Bronchial epithelial cell (primary cell): ENCODE measurements at regions not wholly inside any gene's neighbourhood (a gene's known extent, or its start where the extent isn't known, plus 50 kb on each side); places are given as distances from the start of the nearest gene placed in this dataset.
A peak's percentile ranks its signal among the peaks of the same experiment; 100 is the strongest.

Experiments used
- DNase-seq: peaks from one replicate; pipeline ENCODE4 v3.0.0-alpha.2; 2010; ENCODE audit warnings: low read depth
- FAIRE-seq: peaks from 2 replicates; lab custom pipeline; 2011; peaks lifted over from hg19 to GRCh38; lab: Jason Lieb, UNC
- H3K27me3 ChIP-seq: 2 replicates; pipeline ENCODE4 v1.5.1; 2011; ENCODE audit warnings: low read length; ENCODE audit not compliant: control insufficient read depth, insufficient read depth
- H3K36me3 ChIP-seq: 2 replicates; pipeline ENCODE4 v1.5.1; 2011; ENCODE audit warnings: low read length; ENCODE audit not compliant: control insufficient read depth, insufficient read depth
- H3K4me3 ChIP-seq: 2 replicates; pipeline ENCODE4 v1.5.1; 2011; ENCODE audit warnings: mild to moderate bottlenecking, low read depth, low read length, control low read depth
- CTCF ChIP-seq: IDR thresholded peaks from 2 replicates; pipeline ENCODE4 v1.5.1; 2011; ENCODE audit warnings: mild to moderate bottlenecking, moderate library complexity, low read length, control low read depth, inconsistent platforms; ENCODE audit not compliant: insufficient read depth, severe bottlenecking

GRCh38 chr11:23336961-23337360, 476.7 kb upstream of the CCDC179 start:
- H3K36me3 ChIP-seq, result no peaks in the 10 kb centered on the region
- FAIRE-seq, result no peak
- no peak overlapping the region for H3K4me3 ChIP-seq
- no peak for DNase-seq
- no peak for TF ChIP-seq CTCF
- H3K27me3 ChIP-seq, result no peaks in the 10 kb centered on the region

GRCh38 chr11:23353611-23354010, 493.3 kb upstream of the CCDC179 start:
- TF ChIP-seq CTCF, result no peak
- FAIRE-seq, result no peak
- no peaks in the 10 kb centered on the region for H3K27me3 ChIP-seq
- no peak for DNase-seq
- no peaks in the 10 kb centered on the region for H3K36me3 ChIP-seq
- H3K4me3 ChIP-seq, result no peak overlapping the region

- Histone ChIP-seq H3K36me3 (no peaks in the 10 kb centered on the region), H3K4me3 (no peak overlapping the region), H3K27me3 (no peaks in the 10 kb centered on the region)
- TF ChIP-seq CTCF, result no peak
- DNase-seq, result peak; percentile 94
- FAIRE-seq, result no peak
These were observed 499.0 kb upstream of the CCDC179 start for GRCh38 chr11:23359297-23359696.

- Histone ChIP-seq H3K27me3 (no peaks in the 10 kb centered on the region), H3K4me3 (no peak overlapping the region), H3K36me3 (no peaks in the 10 kb centered on the region)
- peak; percentile 52 for DNase-seq
- no peak for FAIRE-seq
- no peak for TF ChIP-seq CTCF
These were observed 503.8 kb upstream of the CCDC179 start for GRCh38 chr11:23364076-23364475.

- no peak for TF ChIP-seq CTCF
- H3K36me3 ChIP-seq, result no peaks in the 10 kb centered on the region
- no peak overlapping the region for H3K4me3 ChIP-seq
- H3K27me3 ChIP-seq, result no peaks in the 10 kb centered on the region
- DNase-seq, result peak; percentile 88
- peak; percentile 7 for FAIRE-seq
These were observed 510.5 kb upstream of the CCDC179 start for GRCh38 chr11:23370580-23371275.

GRCh38 chr11:23377909-23378308, 517.6 kb upstream of the CCDC179 start:
- H3K36me3 ChIP-seq, result no peaks in the 10 kb centered on the region
- FAIRE-seq (no peak), DNase-seq (no peak)
- no peak overlapping the region for H3K4me3 ChIP-seq
- no peak for TF ChIP-seq CTCF
- H3K27me3 ChIP-seq, result no peaks in the 10 kb centered on the region
